Activated naive CD4-positive, alpha-beta T cell treated with anti-CD3 and anti-CD28 coated beads, Interleukin-2, amount 50 U/mL, for 72 hours (primary cell): ENCODE measurements at regions not wholly inside any gene's neighbourhood (a gene's known extent, or its start where the extent isn't known, plus 50 kb on each side); places are given as distances from the start of the nearest gene placed in this dataset.

ENCODE experiments used
- ATAC-seq, 2 donors: fragments of 150-1000 bp; cut with Tn5 transposase; 2 replicates each; pipeline ENCODE4 v1.10.0; 2021; ENCODE audit warnings: mild to moderate bottlenecking in 2 of 2, moderate library complexity in 2 of 2
- DNase-seq, 2 donors: peaks; one replicate each; pipeline ENCODE4 v3.0.0; 2021 to 2022; ENCODE audit warnings: low spot score in 2 of 2
- H3K27ac Mint-ChIP-seq, 2 donors: one replicate each; pipeline ENCODE4 v1.8.0; 2022; ENCODE audit warnings: mild to moderate bottlenecking in 2 of 2, mixed read lengths in 2 of 2
- H3K36me3 Mint-ChIP-seq, 2 donors: one replicate each; pipeline ENCODE4 v1.8.0; 2022; ENCODE audit warnings: mixed read lengths in 2 of 2
- H3K9me3 Mint-ChIP-seq, 2 donors: one replicate each; pipeline ENCODE4 v1.8.0; 2022; ENCODE audit warnings: mixed read lengths in 2 of 2

- no peak overlapping the region for H3K27ac Mint-ChIP-seq
- peaks cover 11 to 17% of the 10 kb centered on the region in 2 donors for H3K9me3 Mint-ChIP-seq
- no peak for DNase-seq
- H3K36me3 Mint-ChIP-seq = no peaks in the 10 kb centered on the region
- no peak for ATAC-seq
Observed at GRCh38 chr9:12640016-12640587, 53.1 kb upstream of the TYRP1 start.

DNA sequence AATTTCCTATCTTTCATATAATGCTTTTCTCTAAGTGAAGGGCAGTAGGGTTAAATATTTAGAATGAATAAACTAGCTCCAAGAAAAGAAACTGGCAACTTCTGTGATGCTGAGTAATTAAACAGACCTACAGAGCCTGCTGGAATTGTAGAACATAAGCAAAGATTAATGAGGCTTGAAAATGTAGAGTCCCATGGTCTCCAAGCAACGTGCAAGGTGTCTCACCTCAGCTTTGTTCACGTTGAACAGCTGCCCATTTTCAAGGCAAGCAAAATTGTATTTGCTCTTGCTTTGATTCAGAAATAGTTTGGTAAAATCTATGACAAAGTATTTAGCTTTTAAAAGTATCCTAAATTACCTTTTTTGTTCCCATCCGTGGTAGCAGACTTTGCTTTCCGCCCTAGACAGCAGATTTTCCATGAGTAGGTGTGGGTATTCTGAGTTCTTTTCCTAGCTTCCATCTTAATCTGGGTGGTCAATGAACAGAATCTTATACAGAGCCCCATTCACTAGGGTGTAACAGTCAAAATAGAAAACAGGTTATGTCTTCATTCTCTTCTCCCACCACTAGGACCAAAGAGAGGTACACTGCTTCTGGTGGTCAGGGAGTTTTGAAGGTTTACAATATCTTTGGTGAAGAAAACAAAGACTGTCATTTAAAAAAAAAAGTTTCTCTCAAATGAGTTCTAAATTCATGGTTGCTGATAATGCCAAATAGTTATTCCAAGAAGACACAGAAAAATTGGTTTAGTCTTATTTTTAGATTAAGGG is 52.1 kb upstream of the TYRP1 start:
- no peaks in the 10 kb centered on the region for H3K36me3 Mint-ChIP-seq
- ATAC-seq = no peak

More for the DNA sequence above, 52.1 kb upstream of the TYRP1 start:
- H3K27ac Mint-ChIP-seq = no peak overlapping the region
- DNase-seq = no peak
- peaks cover 7 to 13% of the 10 kb centered on the region in 2 donors for H3K9me3 Mint-ChIP-seq
